ENCODE measurements at regions not wholly inside any gene's neighbourhood (a gene's known extent, or its start where the extent isn't known, plus 50 kb on each side); places are given as distances from the start of the nearest gene placed in this dataset.

DNA sequence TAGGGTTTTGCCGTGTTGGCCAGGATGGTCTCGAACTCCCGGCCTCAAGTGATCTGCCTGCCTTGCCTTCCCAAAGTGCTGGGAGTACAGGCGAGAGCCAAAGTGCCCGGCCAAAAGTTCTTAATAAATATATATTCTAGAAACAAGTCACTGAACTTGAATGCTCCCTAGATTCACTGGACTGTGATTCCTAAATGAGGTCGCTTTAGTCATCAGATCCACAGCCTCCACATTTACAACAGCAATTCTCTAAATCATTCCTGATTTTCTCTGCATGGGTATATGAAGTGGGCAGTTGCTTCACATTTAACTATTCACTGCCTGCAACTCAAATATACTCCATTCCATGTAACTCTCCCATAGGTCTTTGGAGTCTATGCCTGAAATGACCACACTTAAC, 813.0 kb downstream of the GALC start:
- TF ChIP-seq, protein P1, sequence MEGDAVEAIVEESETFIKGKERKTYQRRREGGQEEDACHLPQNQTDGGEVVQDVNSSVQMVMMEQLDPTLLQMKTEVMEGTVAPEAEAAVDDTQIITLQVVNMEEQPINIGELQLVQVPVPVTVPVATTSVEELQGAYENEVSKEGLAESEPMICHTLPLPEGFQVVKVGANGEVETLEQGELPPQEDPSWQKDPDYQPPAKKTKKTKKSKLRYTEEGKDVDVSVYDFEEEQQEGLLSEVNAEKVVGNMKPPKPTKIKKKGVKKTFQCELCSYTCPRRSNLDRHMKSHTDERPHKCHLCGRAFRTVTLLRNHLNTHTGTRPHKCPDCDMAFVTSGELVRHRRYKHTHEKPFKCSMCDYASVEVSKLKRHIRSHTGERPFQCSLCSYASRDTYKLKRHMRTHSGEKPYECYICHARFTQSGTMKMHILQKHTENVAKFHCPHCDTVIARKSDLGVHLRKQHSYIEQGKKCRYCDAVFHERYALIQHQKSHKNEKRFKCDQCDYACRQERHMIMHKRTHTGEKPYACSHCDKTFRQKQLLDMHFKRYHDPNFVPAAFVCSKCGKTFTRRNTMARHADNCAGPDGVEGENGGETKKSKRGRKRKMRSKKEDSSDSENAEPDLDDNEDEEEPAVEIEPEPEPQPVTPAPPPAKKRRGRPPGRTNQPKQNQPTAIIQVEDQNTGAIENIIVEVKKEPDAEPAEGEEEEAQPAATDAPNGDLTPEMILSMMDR (IDR thresholded peaks at IDR 0.05; ENCODE audit: extremely low read depth in 1 of 2, insufficient read depth in 1 of 2, low read depth in 1 of 2, low read length in 2 of 2) = no peak
- TF ChIP-seq POLR2A (IDR thresholded peaks at IDR 0.05; ENCODE audit: low read depth, low read length) (no peak), JUN (IDR thresholded peaks at IDR 0.05; ENCODE audit: borderline replicate concordance, insufficient read depth, insufficient read length, low read depth) (no peak), POLR2AphosphoS5 (IDR thresholded peaks at IDR 0.05; ENCODE audit: insufficient read depth, low read depth, low read length) (no peak)
- TF ChIP-seq, protein P2, sequence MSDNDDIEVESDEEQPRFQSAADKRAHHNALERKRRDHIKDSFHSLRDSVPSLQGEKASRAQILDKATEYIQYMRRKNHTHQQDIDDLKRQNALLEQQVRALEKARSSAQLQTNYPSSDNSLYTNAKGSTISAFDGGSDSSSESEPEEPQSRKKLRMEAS (IDR thresholded peaks at IDR 0.05; ENCODE audit: insufficient read depth, insufficient read length) = no peak
